CD14-positive monocyte (primary cell): ENCODE measurements at regions not wholly inside any gene's neighbourhood (a gene's known extent, or its start where the extent isn't known, plus 50 kb on each side); places are given as distances from the start of the nearest gene placed in this dataset.

Experiments
- DNase-seq, 3 donors: peaks; one replicate each; pipeline ENCODE4 v3.0.0-alpha.2; 2011 to 2022
- H2AFZ ChIP-seq: 2 replicates; pipeline ENCODE4 v1.6.0; 2012; ENCODE audit warnings: mild to moderate bottlenecking, low read depth, low read length, inconsistent platforms; ENCODE audit not compliant: insufficient read depth, poor library complexity, severe bottlenecking
- H3K27ac ChIP-seq, 2 donors: 1 replicate in 1 of 2; 2 replicates in 1 of 2; pipeline ENCODE4 v1.5.1; 2012 to 2013; ENCODE audit warnings: low read length in 2 of 2, control low read depth in 1 of 2, inconsistent platforms in 1 of 2, low read depth in 1 of 2, mild to moderate bottlenecking in 1 of 2
- H3K27me3 ChIP-seq, 2 donors: one replicate each; pipeline versions ENCODE4 v1.6.0 to v1.6.1; 2011 to 2013; ENCODE audit warnings: low read length in 2 of 2; ENCODE audit not compliant: control insufficient read depth in 2 of 2, insufficient read depth in 2 of 2
- H3K36me3 ChIP-seq, 2 donors: replicated peaks in 1 of 2; 1 replicate in 1 of 2; 2 replicates in 1 of 2; pipeline versions ENCODE4 v1.5.1 to v1.6.1; 2012 to 2013; ENCODE audit warnings: low read length in 2 of 2, control low read depth in 1 of 2, inconsistent platforms in 1 of 2, mild to moderate bottlenecking in 1 of 2; ENCODE audit not compliant: insufficient read depth in 2 of 2, control insufficient read depth in 1 of 2
- H3K4me1 ChIP-seq, 2 donors: 1 replicate in 1 of 2; 2 replicates in 1 of 2; pipeline versions ENCODE4 v1.5.1 to v1.6.1; 2012 to 2013; ENCODE audit warnings: low read length in 2 of 2, control low read depth in 1 of 2, inconsistent platforms in 1 of 2, mild to moderate bottlenecking in 1 of 2, moderate library complexity in 1 of 2; ENCODE audit not compliant: insufficient read depth in 2 of 2, control insufficient read depth in 1 of 2
- H3K4me2 ChIP-seq: replicated peaks from 2 replicates; pipeline ENCODE3; 2012; ENCODE audit warnings: low read length, moderate library complexity, mild to moderate bottlenecking; ENCODE audit not compliant: poor library complexity, severe bottlenecking; ENCODE audit errors: extremely low read depth
- H3K4me3 ChIP-seq, 3 experiments: fragments of 200-600 bp in 1 of 3; sonication (generic) in 1 of 3; replicated peaks in 1 of 3; 1 replicate in 2 of 3; 2 replicates in 1 of 3; pipeline ENCODE4 v1.5.1; 2011 to 2013; ENCODE audit warnings: low read length in 3 of 3, mild to moderate bottlenecking in 3 of 3, control low read depth in 2 of 3, low read depth in 2 of 3, inconsistent platforms in 1 of 3, moderate library complexity in 1 of 3
- H3K79me2 ChIP-seq: 2 replicates; pipeline ENCODE4 v1.6.0; 2012; ENCODE audit warnings: mild to moderate bottlenecking, control low read depth, inconsistent platforms, low read length, moderate library complexity; ENCODE audit not compliant: insufficient read depth
- H3K9ac ChIP-seq: 2 replicates; pipeline ENCODE4 v1.6.0; 2017; ENCODE audit warnings: low read length, mild to moderate bottlenecking; ENCODE audit not compliant: insufficient read depth, poor library complexity, severe bottlenecking
- H3K9me3 ChIP-seq, 2 donors: replicated peaks in 1 of 2; 1 replicate in 1 of 2; 2 replicates in 1 of 2; pipeline versions ENCODE4 v1.5.1 to v1.6.1; 2012 to 2013; ENCODE audit warnings: low read length in 2 of 2, control low read depth in 1 of 2; ENCODE audit not compliant: control insufficient read depth in 1 of 2, insufficient read depth in 1 of 2
- H4K20me1 ChIP-seq: 2 replicates; pipeline ENCODE4 v1.6.0; 2012; ENCODE audit warnings: mild to moderate bottlenecking, low read length, control low read depth, moderate library complexity; ENCODE audit not compliant: insufficient read depth
- H3K27ac Mint-ChIP-seq, 7 donors: one replicate each; pipeline ENCODE4 v1.8.0; 2020; ENCODE audit warnings: mild to moderate bottlenecking in 7 of 7, mixed read lengths in 7 of 7, moderate library complexity in 6 of 7, inconsistent platforms in 2 of 7
- H3K27me3 Mint-ChIP-seq, 3 donors: one replicate each; pipeline ENCODE4 v1.8.0; 2021 to 2022; ENCODE audit warnings: low read depth in 3 of 3, mild to moderate bottlenecking in 3 of 3, mixed read lengths in 3 of 3, moderate library complexity in 3 of 3, inconsistent platforms in 1 of 3
- H3K36me3 Mint-ChIP-seq, 2 donors: one replicate each; pipeline ENCODE4 v1.8.0; 2020; ENCODE audit warnings: mixed read lengths in 2 of 2, inconsistent platforms in 1 of 2, mild to moderate bottlenecking in 1 of 2
- H3K4me1 Mint-ChIP-seq: one replicate; pipeline ENCODE4 v1.8.0; 2020; ENCODE audit warnings: mild to moderate bottlenecking, mixed read lengths
- H3K4me3 Mint-ChIP-seq, 2 donors: one replicate each; pipeline ENCODE4 v1.8.0; 2020; ENCODE audit warnings: mild to moderate bottlenecking in 2 of 2, mixed read lengths in 2 of 2, moderate library complexity in 1 of 2
- H3K9me3 Mint-ChIP-seq, 7 donors: one replicate each; pipeline ENCODE4 v1.8.0; 2020 to 2022; ENCODE audit warnings: mixed read lengths in 7 of 7, mild to moderate bottlenecking in 6 of 7, moderate library complexity in 6 of 7, inconsistent platforms in 2 of 7
- WGBS: methylation state at CpG from one replicate; pipeline ENCODE4 v1.1.5; 2013; ENCODE audit warnings: missing lambda C conversion rate; ENCODE audit not compliant: insufficient coverage; 5-methylcytosine and 5-hydroxymethylcytosine counted together
- intact Hi-C, 2 donors: fragments of 100-400 bp; cut with micrococcal nuclease; formaldehyde crosslinking; loops; one replicate each; pipeline versions ENCODE4 v1.15.0 to v1.15.1; 2023
- TF ChIP-seq, protein P1 (sequence below): fragments of 200-600 bp; IDR thresholded peaks from one replicate; pipeline ENCODE4 v1.8.0; 2022; ENCODE audit warnings: antibody characterized with exemption, mild to moderate bottlenecking

DNA sequence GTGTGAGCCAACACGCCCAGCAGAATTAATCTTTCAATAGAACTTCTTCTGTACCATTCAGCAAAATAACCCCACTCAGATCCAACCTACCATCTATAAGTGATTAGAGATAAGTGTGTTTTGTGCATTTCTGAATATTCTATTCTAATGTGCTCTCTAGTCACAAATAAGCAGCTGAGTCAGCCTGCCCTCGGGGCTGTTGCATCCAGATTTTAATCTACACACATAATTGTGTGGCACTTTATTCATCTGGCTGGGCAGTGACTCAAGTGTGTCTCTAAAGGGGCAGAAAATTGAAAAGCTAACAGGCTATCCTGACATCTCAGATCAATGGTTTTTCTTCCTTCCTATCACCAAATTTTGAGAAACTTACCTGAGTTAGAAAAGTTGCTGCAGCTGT is 60.3 kb downstream of the PRR15 start:
- no peaks in the 10 kb centered on the region for H3K4me1 ChIP-seq
- TF ChIP-seq, protein P1, sequence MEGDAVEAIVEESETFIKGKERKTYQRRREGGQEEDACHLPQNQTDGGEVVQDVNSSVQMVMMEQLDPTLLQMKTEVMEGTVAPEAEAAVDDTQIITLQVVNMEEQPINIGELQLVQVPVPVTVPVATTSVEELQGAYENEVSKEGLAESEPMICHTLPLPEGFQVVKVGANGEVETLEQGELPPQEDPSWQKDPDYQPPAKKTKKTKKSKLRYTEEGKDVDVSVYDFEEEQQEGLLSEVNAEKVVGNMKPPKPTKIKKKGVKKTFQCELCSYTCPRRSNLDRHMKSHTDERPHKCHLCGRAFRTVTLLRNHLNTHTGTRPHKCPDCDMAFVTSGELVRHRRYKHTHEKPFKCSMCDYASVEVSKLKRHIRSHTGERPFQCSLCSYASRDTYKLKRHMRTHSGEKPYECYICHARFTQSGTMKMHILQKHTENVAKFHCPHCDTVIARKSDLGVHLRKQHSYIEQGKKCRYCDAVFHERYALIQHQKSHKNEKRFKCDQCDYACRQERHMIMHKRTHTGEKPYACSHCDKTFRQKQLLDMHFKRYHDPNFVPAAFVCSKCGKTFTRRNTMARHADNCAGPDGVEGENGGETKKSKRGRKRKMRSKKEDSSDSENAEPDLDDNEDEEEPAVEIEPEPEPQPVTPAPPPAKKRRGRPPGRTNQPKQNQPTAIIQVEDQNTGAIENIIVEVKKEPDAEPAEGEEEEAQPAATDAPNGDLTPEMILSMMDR, result no peak
- H3K36me3 ChIP-seq, result no peaks in the 10 kb centered on the region
- H3K36me3 Mint-ChIP-seq, result no peaks in the 10 kb centered on the region
- H3K27me3 Mint-ChIP-seq, result peaks cover 0 to 7% (median 2%) of the 10 kb centered on the region in 3 donors
- H3K4me1 Mint-ChIP-seq, result no peaks in the 10 kb centered on the region
- intact Hi-C loops, result no loop called here
- no peak for DNase-seq
- no peaks in the 10 kb centered on the region for H3K79me2 ChIP-seq
- H3K27ac ChIP-seq, result no peak overlapping the region
- no peaks in the 10 kb centered on the region for H3K27me3 ChIP-seq
- H3K4me3 ChIP-seq, result no peak overlapping the region
- H3K9ac ChIP-seq, result no peak overlapping the region
- no peaks in the 10 kb centered on the region for H3K9me3 ChIP-seq
- no peak overlapping the region for H2AFZ ChIP-seq
- H3K9me3 Mint-ChIP-seq, result peaks cover 0 to 2% (median 0%) of the 10 kb centered on the region in 7 donors
- no CpG with 5 or more reads among the region's 2 CpGs for WGBS
- H3K4me3 Mint-ChIP-seq, result no peak overlapping the region
- no peak overlapping the region for H3K4me2 ChIP-seq
- no peaks in the 10 kb centered on the region for H4K20me1 ChIP-seq
- no peak overlapping the region for H3K27ac Mint-ChIP-seq

DNA sequence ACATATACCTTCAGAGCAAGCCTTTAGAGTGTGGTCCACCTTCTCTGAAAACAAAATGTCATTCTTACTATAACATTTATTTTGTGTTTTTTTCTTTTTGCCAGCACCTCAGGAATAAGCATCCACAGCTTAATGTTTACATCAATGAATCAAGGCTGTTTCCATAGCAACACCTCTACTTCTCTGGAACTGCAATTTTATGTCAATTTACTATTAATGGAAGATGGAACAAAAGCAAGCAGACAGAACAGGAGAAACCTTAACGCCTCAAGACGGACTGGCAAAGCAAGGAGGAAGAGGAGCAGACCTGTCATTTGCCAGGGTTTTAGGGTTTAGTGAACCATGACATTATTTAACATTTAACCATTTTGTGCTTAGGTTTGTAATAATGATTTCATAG is 63.1 kb downstream of the PRR15 start:
- intact Hi-C loops, result no loop called here
- Histone ChIP-seq H3K36me3 (no peaks in the 10 kb centered on the region), H3K79me2 (no peaks in the 10 kb centered on the region), H3K4me2 (no peak overlapping the region), H3K27me3 (no peaks in the 10 kb centered on the region), H4K20me1 (no peaks in the 10 kb centered on the region), H3K27ac (no peak overlapping the region), H3K9me3 (no peaks in the 10 kb centered on the region), H3K4me3 (no peak overlapping the region), H3K4me1 (no peaks in the 10 kb centered on the region), H2AFZ (no peak overlapping the region), H3K9ac (no peak overlapping the region)
- Mint-ChIP-seq H3K9me3 (peaks cover 0 to 2% (median 0%) of the 10 kb centered on the region in 7 donors), H3K4me3 (no peak overlapping the region), H3K27ac (no peak overlapping the region), H3K4me1 (no peaks in the 10 kb centered on the region), H3K27me3 (peaks cover 3 to 10% (median 7%) of the 10 kb centered on the region in 3 donors), H3K36me3 (no peaks in the 10 kb centered on the region)
- TF ChIP-seq, protein P1, result no peak
- DNase-seq, result no peak
- no CpG with 5 or more reads among the region's 2 CpGs for WGBS
